Umbilical cord (tissue), 1 donor: ENCODE measurements at regions not wholly inside any gene's neighbourhood (a gene's known extent, or its start where the extent isn't known, plus 50 kb on each side); places are given as distances from the start of the nearest gene placed in this dataset.
"Not testable (repeated sequence)": the region's sequence is repeated elsewhere in the genome, so short reads cannot be mapped to it uniquely, and the experiment has no call there.

Source experiments
- DNase-seq: peaks from one replicate; pipeline ENCODE4 v3.0.0-alpha.2; 2015; ENCODE audit warnings: low spot score

DNA sequence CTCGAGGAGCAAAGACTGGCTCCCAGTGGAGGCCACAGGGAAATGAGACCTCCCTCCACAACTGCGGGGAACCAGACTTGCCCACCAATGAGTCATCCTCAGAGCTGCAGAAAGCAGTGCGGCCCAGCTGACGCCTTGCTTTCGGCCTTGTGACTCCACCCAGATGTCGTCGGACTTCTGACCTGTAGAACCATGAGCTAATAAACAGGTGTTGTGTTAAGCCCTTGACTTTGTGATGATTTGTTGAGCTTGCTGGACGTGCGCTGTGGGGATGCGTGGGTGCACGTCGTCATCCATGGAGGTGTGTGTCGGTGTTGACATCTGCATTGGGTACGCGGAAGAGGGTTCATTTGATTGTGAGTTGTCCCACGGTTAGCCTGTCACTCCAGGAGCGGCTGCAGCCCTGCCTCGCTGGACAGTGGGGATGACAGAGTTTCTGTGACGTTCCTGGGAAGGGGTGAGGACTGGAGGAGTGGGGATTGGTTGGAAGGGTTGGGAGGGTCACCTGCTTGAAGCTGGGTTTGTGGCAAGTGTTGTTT, 154.1 kb downstream of the SH3BP4 start:
- DNase-seq = no peak

DNA sequence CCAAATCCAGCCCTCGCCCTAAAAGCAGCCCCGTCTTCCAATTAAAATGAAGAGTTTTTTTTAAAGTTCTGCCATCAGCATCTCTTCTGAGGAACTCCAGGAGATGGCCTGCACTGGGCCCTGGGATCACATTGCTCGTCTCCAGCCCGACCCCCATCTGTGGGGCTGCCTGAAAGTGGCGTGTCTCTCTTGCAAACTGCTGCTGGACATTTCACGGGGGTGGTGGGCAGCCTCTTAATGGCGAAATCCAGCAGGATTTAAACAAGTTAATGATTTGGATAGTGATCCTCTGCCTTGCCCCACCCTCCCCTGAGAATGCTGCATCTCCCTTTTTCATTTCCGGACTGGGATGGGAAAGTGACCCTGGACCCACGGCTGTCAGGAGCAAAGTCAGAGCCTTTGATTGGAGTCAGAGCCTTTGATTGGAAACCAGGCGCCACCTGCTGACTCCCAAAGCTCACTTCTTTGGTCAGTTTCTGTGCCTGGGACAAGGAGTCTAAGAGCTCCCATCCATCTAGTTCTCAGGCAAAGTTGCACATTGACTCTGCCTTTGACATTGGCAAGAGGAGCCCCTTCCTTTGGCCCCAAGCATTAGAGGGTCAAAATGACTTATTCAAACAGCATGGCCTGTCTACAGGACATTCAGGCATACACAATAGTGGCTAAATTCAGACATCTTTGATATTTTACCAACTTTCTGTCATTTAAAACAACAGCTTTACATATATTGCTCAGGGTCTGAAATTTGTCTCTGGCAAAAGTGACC, 155.2 kb downstream of the SH3BP4 start:
- DNase-seq = peak; percentile 67

DNA sequence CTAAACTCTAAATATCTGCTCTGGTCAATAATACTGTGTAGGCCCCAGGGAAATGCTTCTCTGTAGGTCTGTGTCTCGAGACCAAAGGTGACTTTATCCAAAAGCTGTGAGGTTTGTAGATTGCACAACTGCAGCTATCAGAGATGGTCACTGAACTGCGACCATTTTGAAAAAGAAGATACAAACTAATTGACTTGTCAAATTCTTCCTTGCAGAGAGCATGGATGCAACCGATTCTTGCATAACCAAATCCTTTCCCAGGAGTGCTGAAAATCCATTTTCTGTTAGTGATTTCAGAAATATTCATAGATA, 155.8 kb downstream of the SH3BP4 start:
- DNase-seq = no peak

DNA sequence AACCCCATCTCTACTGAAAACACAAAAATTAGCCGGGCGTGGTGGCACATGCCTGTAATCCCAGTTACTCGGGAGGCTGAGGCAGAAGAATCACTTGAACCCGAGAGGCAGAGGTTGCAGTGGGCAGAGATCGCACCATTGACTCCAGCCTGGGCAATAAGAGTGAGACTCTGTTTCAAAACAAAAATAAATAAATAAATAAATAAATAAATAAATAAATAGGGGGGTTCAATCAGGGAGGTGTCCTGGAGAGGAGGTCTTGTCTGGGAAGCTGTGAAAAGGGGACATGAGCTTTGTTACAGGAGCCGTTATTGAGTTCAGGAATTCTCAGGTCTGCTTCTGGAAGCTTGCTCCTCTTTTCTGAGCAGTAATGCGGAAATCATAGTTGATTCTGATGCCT, 157.7 kb downstream of the SH3BP4 start:
- DNase-seq = not testable (repeated sequence)

DNA sequence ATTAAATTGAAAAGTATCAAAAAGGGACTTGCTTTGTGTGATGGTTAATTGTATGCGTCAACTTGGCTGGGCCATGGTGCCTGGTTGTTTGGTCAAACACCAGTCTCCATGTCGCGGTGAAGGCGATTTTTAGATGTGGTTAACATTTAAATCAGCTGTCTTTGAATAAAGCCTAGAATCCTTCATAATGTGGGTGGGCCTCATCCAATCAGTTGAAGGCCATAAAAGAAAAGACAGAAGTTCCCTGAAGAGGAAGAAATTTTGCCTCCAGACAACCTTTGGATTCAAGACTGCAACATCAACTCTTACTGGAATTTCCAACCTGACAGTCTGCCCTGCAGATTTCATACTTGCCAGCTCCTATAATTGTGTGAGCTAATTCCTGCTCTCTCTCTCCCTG, 160.5 kb downstream of the SH3BP4 start:
- DNase-seq = no peak

DNA sequence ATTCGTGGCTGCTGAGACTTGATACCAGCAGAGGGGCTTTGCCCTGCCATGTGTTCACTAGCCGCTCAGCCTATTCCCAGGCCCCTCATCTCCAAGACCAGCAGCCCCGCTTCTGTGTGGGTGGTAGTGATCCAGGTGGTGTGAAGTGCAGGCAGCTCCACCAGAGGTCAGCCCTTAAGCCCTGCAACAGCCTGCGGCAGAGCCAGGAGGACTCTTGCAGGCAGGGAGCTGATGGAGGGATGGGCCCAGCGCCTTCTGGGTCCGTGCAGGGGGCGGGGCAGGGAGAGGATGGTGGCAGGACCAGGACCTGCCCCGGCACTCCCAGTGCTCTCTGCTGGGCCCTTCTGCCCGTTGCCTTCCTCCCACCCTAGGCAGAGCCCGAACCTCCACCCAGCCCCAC, 162.0 kb downstream of the SH3BP4 start:
- DNase-seq = no peak

DNA sequence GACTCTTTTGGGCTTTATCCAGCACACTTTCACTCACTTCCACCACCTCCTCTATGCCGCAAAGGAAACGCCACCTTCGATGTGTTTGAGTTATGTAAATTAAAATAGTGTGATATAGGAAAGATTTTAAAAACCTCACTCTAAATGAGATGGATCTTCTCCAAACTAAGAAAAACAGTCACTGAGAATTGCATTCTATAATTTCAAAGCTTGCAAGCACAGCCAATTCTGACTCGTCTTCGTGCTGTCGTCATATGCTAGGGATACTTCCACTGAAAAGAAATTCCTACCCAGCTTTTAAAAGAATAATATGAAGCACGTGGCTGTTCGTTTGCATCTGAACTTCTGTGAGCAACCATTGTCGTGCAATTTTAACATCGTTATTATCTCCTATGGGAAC, 162.5 kb downstream of the SH3BP4 start:
- DNase-seq = no peak

DNA sequence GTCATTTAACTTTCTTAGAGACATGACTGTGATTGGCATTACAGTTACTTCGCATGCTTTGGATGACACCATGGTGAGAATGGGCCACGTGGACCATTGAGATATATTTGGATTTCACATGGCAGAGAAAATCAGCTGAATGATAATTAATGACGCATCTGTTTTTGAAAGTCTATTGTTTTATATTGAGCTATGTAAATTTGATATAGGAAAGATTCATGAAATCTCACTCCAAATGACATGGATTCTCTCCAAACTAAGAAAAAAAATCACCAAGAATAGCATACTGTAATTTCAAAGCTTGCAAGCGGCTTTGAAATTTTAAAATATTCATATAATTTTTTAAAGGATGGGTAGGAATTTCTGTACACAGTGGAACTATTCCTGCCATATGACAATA, 163.7 kb downstream of the SH3BP4 start:
- DNase-seq = no peak

DNA sequence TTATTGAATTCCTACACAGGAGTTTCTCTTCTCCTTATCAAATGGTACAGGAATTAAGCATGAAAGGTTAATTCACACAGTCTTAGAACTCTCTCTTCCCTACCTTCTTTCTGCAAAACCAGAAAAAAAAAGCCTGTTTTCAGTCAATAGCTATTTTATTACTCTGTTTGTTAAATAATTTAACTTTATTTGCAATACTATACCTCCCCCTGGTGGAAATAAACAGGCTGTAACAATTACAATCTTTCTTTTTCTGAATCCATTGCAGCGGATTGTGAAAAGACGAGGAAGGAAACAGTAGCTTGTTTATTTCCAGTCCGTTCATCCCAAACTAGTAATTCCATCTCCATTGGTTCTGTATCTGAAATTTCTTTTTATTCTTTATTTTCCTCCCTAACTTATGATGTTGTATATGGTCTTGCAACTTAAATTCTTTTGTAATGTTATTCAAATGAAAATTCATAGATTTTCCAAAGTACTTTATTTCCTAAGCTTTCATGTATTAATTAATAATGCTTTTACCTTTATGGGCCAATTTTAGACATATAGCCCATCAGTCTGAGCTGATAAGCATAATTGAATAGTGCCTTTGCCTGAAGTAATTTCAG, 165.2 kb downstream of the SH3BP4 start:
- DNase-seq = peak; percentile 54

DNA sequence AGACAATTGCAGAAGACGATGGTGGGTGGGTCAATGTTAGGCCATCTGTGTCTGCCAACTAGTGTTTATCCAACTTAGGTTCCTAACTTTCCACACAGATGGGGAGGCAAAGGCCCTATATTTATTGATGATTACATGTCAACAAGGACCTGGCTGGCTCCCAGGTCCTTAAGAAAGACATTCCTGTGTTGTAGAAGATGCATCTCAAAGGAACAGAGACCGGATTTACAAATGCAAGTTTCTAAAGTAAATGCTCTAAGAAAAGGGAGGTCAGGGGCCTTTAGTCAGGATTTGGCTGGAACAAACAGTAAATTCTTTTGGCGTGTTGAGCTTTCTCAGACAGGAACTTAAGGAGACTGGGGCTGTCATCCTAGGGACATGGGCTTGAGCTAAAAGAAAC, 175.0 kb downstream of the SH3BP4 start:
- peak; percentile 10 for DNase-seq

DNA sequence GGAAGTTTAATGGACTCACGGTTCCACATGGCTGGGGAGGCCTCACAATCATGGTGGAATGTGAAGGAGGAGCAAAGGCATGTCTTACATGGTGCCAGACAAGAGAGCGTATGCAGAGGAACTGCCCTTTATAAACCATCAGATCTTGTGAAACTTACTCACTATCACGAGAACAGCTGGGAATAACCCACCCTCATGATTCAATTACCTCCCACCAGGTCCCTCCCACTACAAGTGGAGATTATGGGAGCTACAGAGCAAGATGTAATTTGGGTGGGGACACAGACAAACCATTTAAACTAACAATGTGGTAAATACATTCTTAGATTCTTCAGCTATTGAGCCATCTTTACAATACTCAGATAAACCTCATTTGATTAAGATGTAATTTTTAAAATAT, 176.1 kb downstream of the SH3BP4 start:
- DNase-seq = no peak

DNA sequence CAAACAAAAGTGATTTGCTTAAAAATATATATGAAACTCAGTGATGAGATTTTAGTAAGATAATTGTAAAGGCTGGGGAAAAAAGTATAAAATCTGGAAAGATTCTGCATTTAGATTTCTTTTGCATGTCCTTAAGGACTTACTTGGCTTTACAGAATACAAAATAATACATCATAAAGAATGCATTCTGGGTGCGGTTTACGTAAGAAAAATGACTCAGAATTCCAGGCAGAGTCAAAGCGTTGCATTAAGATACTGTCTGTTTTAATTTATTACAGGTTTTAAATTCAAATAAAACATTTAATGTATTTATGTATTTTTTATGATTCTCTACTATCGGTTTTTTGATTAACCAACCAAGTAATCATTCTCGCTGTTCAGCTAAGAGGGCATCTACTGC, 178.0 kb downstream of the SH3BP4 start:
- DNase-seq = peak; percentile 42

DNA sequence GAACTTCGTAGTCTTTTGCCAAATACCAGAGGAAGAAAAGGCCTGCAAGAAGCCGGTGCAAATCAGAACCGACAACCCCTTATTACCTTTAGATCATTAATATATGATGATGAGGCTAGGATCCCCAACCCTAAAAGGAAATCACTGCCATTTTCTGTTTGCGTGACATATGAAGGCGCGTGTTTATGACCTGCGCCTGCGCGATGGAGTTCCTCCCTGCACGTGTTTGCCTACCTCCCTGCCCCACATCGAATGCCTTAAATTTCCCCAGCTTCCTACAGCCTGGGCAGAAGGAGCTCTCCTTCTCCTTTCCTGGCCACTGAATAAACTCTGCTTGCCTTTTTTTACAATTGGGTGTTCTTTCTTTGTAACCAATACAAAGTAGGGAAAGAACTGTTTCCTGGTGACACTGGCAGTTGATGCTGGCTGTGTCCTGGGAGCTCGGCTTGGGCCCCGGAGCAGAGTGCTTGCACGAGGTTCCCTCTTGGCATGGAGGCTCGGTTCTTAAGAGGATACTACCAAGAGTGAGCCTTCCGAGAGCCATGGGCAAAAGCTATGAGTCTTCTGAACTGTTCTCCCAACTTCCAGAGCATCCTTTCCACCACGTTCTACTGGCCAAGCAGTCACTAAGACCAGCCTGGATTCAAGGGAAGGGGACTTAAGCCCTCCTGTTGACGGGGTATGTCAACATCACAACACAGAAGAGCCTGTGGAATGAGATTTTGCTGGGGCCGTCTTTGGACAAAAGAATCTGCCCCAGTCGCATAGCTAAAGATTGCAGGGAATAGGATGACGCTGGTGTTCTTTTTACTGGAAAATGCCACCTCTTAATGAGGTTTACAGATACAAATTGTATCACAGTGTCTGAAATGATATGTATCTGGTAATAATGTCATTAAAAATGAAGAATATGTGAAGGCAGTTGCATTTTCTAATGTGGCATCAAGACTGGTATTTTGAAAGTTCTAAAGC, 179.8 kb downstream of the SH3BP4 start:
- no peak for DNase-seq

DNA sequence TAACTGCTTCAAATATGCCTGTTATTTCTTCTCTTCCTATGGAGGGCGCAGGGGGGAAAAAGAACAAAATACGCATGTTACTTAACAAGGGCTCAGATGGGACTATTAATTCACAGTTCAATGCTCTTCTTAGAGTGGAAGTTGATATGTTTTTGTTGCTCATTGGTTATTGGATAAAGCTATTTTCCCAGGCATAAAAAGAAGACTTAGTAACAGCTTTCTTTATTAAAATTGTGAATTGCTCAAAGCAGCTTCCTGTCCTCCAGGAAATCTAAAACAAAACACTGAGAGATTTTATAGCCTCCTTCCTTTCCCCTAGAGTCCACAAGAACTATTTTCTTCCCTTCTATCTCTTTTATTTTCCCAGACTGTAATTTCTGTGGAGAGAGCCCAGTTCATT, 180.8 kb downstream of the SH3BP4 start:
- DNase-seq = no peak

DNA sequence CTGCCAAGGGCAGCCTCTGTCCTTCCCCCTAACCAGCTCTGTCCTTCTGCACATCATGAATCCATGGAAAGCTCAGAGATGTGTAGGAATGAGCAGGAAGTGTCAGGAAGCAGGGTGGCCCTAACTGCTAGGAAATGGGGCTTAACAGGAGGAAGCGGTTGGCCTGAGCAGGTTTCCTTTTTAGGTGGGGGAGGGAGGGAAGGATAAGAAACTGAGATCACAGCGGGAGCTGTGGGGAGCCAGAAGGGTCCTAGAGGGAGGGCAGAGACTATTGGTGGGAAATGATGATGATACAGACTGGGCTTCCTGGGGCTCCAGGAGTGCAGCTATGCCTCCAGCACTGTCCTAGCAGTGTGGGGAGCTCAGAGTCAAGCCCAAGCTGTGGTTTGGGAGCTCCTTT, 182.0 kb downstream of the SH3BP4 start:
- no peak for DNase-seq

DNA sequence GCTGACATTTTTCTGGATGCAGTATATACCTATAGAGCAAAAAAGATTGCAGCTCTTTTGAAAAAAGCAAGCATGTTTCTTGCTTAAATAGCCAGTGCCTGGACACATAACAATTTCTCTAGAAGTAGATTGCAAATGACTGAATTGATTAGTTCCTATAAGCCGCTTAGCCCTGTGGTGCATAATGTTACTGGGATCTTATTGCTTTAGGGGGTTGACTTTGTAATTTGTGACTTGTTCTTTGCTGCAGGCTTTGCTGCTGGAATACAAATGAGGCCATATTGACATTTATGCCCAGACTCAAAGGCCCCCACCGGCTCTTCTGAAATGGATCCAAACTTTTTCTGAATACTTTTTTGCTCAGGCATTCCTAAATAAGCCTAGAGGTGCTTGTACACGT, 182.6 kb downstream of the SH3BP4 start:
- no peak for DNase-seq

DNA sequence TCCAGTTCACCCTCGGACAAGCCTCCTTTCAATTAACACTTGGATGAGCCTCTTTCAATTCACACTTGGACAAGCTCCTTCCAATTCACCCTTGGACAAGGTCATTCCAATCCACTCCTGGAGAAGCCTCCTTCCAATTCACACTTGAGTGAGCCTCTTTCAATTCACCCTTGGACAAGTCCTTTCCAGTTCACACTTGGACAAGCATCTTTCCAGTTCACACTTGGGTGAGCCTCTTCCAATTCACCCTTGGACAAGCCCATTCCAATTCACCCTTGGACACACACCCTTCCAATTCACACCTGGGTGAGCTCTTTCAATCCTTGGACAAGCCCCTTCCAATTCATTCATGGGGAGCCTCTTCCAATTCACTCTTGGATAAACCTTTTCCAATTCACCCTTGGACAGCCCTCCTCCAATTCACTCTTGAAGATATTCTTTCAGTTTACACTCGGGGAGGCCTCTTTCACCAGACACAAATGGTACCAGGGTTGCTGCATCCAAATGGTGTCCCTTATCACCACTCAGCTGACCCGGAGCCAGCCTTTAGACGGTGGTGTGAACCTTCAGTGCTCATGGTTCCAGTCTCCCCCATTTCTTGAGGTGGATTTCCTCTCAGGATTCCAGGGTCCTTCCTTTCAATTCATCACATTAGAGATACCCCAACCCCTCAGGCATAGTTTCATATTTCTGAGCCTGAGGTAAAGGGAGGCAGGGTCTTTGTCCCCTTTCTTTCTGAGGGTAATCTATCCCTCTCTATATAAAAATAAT, 183.6 kb downstream of the SH3BP4 start:
- no peak for DNase-seq

DNA sequence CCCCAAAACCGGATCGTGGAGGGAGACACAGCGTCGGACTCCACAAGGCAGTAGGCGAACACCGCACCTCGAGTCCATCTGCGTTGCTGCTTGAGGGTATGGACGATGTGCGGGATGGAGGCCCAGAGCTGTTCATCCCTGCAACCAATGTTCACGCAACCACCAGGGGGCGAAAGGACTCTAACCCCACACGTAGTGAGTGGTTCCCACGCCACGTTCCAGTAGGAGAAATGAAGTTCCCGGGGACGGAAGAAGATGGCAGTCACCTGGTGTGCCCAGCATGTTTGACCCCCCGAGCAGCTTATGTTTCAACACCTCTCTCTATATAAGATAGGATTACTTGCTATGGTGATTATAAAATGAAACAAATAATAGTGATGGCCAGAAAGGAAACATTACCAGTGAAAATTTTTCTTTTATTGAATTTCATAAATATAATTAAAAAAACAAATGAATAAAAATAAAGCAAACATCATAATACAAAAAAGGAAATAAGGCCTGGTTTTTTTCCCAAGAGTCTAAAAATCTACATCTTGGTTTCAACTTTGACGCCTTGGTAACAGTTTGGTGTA, 184.3 kb downstream of the SH3BP4 start:
- DNase-seq = peak; percentile 69

DNA sequence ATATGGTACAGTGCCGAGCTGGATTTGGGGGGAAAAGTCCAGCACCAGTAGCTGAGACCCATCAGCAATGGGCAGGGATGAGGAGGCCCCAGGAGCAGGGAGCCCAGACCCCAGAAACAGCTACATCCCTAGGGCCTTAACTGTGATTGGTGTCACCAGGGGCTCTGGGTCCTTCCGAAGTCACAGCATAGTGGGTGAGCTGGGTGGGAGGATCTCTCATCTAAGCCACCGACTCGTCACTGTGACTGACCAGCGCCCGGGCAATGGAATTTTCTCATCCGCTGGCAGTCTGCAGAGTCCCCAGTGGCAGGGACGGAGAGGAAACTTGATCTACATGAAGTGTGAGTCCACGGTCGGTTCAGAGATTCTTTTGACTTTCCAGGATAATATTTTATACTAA, 186.5 kb downstream of the SH3BP4 start:
- DNase-seq = no peak

DNA sequence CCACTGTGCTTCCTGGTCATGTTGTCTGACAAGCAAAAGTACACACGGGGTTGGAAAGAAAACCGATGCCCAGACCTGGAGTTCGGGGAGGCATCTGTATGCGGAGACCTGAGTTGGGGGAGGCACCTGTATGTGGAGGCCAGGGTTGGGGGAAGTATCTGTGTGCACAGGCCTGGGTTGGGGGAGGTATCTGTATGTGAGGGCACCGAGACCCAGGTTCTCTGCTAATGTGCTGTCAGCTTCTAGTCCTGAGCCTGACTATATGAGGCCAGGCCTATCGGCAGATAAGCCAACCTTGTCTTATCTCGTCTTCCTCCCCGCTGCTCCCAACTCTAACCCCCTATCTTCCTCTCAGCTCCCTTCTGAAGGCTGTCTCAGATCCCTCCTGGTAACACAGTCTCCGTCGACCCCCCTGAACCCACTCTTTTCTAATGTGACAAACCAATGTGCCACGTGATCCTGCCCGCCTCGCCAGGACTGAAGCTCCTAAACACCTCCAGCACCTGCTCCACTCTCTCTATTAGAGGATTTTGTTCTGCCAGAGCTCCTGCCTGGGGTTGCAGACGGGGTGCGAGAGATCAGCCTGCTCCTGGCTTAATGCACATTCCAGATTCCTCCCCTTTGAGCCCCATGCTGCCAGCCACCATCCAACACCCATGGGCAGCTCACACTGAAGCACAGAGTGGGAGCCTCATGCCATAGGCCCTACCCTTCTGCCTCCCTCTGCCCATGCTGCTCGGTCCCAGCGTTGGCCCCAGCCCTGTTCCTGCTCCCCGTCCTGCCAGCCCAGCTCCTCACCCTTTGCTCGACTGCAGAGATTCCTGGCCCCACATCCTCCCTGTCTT, 188.4 kb downstream of the SH3BP4 start:
- DNase-seq = no peak

DNA sequence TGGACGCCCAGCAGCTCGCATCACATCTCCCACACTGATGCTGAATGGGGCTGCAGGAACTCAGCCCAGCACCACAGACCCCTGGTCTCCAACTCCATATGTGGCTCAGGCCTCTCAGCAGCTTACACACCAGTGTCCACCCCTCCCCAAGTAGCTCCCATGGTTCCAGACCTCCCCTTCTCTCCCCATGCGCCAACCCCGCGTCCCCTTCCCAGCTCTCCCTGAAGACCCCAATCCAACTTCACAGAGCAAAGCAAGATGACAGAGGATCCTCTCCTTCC, 188.9 kb downstream of the SH3BP4 start:
- DNase-seq = no peak
